OCI-LY1 (cell line): ENCODE measurements at regions not wholly inside any gene's neighbourhood (a gene's known extent, or its start where the extent isn't known, plus 50 kb on each side); places are given as distances from the start of the nearest gene placed in this dataset.

Experiments
- CTCF ChIP-seq: fragments of 200-600 bp; sonication (generic), shearing (Covaris generic); IDR thresholded peaks from 2 replicates; pipeline ENCODE4 v1.5.1; 2017; ENCODE audit warnings: mild to moderate bottlenecking, antibody characterized with exemption, low read length, moderate library complexity, mixed read lengths
- EZH2 ChIP-seq: fragments of 200-600 bp; sonication (generic), shearing (Covaris generic); IDR thresholded peaks from 2 replicates; pipeline ENCODE4 v1.8.0; 2017; ENCODE audit warnings: borderline replicate concordance, mixed run types, mild to moderate bottlenecking, antibody characterized with exemption, low read length, moderate library complexity, mixed read lengths

GRCh38 chrX:121649417-121649816, 602.0 kb downstream of the GLUD2 start:
- TF ChIP-seq CTCF (no peak), EZH2 (no peak)
